HG02884 (cell line): ENCODE measurements at regions not wholly inside any gene's neighbourhood (a gene's known extent, or its start where the extent isn't known, plus 50 kb on each side); places are given as distances from the start of the nearest gene placed in this dataset.

Experiments used
- ATAC-seq: cut with Tn5 transposase; IDR thresholded peaks from one replicate; pipeline ENCODE4 v1.9.1; 2021; ENCODE audit warnings: mild to moderate bottlenecking, moderate library complexity; ENCODE audit not compliant: unreplicated experiment

- ATAC-seq, result no peak
Observed at GRCh38 chr17:56085576-56086267, 67.6 kb upstream of the ANKFN1 start.

DNA sequence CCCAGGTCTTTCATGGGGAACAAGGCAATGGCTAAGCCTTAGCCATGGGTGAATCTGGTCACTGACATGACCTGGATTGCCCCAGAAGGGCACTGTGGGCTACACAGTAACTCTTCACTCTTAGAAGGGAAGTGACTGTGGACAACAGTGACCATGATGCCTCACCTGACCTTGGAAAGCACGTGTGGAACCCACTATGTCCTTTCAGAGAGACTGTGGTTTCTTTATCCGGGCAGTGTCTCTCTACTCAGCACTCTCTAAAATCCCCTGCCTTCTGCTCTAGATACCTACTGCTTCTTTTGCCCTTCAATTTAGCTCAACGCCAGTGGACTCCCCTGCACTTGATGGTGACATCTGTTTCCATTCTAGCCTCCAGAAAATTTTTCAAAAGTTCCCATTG lies 66.1 kb upstream of the ANKFN1 start:
- ATAC-seq, result no peak

DNA sequence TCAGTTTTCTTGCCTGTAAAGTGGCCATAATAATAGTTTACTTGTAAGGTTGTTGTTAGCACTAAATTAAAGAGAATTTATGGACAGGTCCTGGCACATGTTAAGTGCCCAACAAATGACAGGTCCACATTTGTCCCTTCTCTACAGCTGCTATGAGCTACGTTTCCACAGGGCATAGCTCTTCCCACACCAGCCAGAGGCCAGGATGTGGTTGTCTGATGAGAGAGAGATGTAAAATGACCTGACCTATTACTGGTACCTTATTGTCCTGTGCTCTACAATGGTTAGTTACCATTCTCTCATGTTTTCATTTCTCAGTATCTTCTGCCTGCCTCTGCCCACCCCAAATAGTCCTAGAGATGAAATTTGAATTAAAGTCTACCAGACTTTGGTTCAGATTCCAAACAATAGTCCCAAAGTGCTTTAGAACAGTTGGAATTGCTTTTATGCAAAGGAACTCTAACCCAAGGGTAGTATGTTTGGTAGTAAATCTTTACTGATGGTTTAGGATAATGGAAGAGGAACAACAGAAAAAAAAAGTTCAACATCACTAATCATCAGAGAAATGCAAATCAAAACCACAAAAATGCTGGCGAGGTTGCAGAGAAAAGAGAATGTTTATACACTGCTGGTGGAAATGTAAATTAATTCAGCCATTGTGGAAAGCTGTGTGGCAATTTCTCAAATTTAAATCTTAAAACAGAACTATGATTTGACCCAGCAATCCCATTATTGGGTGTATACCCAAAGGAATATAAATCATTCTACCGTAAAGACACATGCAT lies 57.1 kb upstream of the ANKFN1 start:
- ATAC-seq, result no peak

GRCh38 chr17:56098746-56099145 lies 54.5 kb upstream of the ANKFN1 start:
- ATAC-seq, result no peak

DNA sequence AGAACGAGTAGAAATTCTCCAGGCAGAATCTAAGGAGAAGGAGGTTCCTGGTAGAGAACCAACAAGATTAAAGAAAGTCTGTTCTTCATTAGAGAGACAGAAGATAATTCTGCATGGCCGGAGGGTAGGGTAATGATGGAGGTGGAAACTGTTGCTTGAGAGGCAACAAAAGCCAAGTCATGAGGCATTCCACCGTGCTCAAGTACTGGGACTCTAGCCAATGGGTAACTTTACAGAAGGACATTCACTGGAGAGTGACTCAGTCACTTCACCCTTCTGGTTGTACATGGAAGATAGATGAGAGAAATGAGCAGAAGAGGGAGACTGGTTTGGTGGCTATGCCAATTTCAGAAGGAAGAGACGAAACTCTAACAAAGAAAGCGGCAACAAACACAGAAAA lies 53.6 kb upstream of the ANKFN1 start:
- ATAC-seq, result no peak
